HG03064 (cell line): ENCODE measurements at regions not wholly inside any gene's neighbourhood (a gene's known extent, or its start where the extent isn't known, plus 50 kb on each side); places are given as distances from the start of the nearest gene placed in this dataset.
"Not testable (repeated sequence)": the region's sequence is repeated elsewhere in the genome, so short reads cannot be mapped to it uniquely, and the experiment has no call there.

Experiments
- ATAC-seq: cut with Tn5 transposase; IDR thresholded peaks from one replicate; pipeline ENCODE4 v1.9.1; 2021; ENCODE audit warnings: low read depth; ENCODE audit not compliant: unreplicated experiment

DNA sequence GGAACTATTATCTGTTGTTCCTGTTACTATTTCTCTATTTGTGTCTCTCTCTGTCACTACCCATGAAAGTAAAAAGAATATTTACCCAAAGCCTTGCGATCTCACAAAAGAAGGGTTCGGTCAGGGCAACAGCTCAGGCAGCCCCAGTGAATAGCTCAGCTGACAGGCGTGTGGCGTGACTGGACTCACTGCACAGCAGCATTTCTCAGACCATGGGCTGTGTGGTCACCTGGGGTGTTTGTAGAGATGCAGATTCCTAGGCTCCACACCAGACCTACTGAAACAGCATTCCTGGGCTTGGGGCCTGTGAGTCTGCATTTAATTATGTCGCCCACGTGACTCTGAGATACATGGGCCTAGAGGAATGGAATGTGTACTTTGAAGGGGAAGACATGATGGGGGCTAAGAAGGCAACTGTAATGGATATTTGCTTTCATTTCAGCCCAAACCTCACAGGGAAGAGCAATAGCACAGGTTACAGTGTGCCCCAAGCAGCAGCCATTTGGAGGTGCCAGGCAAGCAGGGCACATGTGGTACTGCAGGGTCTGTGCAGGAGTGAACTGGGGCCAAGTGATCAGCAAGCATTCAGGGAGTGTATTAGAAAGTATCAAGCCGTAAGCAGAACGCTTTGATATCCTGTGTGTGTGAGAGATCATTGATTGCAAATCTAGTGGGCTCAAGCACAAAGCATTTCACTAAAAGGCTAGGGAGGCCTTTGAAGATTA lies 90.4 kb upstream of the RBMS1 start:
- ATAC-seq: no peak

DNA sequence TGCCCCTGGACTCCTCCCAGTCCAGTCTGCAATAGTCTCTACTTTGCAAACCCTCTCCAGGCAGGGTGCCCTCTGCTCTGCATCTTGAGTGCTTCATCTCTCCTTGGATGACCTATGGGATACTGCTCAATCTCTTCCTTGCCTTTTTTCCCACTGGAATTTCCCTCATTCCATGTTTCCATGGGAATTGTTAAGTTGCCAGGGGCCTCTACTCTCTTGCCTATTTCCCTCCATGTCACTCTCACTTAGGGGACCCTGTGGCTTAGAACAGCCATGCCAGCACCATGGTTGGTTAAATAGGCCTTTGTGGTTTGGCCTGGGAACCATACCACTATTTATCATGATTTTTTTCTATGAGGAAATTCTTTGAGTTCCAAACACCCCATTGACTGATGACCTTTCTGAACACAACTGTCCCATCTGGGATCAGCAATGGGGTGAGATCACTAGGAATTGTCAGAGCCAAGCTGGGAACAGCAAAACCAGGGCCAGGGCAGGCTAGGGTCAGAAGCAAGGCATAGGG lies 91.4 kb upstream of the RBMS1 start:
- no peak for ATAC-seq

DNA sequence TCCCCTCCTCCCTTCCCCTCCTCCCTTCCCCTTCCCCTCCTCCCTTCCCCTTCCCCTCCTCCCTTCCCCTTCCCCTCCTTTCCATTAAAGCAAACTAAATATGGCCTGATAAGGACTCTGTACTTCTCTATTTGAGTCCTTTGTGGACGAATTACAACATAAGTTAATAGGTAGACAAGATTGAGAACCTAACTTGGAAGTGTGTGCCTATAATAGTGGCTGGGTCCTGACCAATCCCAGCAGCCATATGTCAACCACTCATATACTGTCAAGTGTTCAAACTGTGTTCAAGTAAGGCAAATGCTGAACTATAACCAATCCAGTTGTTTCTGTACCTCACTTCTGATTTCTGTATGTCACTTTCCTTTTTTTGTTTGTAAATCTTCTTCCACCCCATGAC lies 97.1 kb upstream of the RBMS1 start:
- ATAC-seq: no peak

DNA sequence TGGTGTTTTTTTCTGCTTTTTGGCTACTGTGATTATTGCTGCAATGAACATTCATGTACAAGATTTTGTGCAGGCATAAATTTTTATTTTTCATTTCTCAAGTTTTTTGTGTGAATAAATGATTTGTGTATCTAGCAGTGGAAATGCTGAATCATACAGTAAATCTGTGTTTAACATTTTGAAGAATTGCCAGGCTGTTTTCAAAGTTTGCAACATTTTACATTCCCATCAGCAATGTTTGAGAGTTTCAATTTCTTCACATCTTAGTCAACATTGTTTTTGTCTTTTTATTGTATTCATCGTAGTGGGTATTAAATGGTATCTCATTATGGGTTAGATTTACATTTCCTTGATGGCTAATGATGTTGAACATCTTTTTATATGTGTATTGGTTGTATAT lies 98.8 kb upstream of the RBMS1 start:
- no peak for ATAC-seq

DNA sequence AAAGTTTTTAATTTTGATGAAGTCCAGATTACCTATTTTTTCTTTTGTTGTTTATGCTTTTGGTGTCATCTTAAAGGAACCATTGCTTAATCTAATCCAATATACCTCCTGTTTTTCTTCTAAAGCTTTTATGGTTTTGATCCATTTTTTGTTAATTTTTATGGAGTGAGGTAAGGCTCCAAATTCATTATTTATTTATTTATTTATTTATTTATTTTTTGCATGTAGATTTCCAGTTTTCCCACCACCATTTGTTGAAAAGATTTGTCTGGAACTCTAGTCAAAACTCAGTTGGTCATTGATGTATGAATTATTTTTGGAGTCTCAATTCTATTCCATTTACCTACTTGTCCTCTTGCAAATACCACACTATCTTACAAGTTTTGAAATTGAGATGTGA lies 99.4 kb upstream of the RBMS1 start:
- ATAC-seq: no peak

DNA sequence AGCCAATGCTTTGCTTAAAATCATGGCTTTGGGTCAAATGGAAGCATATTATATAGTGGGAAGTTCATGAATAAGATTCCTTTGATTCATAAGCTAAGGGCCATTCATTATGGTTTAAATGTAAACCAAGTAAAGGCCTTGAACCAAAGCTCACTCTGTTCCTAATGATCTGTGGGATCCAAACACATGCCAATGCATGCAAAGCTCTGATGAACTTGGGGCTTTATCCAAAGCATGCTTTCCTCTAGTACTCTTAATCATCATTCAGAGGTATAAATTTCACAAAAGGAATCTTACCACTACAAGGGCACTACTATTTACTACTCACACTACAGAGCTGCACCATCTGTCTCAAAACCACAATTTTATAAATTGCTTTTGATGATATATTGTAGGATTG lies 102.8 kb upstream of the RBMS1 start:
- no peak for ATAC-seq

DNA sequence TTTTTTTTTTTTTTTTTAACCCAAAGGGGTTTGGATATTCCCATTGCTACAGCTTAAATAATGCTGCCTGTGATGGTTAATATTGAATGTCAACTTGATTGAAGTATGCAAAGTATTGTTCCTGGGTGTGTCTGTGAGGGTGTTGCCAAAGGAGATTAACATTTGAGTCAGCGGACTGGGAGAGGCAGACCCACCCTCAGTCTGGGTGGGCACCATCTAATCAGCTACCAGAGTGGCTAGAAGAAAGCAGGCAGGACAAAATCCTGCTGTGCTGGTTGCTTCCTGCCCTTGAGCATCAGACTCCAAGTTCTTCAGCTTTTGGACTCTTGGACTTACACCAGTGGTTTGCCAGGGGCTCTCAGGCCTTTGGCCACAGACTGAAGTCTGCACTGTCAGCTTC lies 106.8 kb upstream of the RBMS1 start:
- ATAC-seq: not testable (repeated sequence)

DNA sequence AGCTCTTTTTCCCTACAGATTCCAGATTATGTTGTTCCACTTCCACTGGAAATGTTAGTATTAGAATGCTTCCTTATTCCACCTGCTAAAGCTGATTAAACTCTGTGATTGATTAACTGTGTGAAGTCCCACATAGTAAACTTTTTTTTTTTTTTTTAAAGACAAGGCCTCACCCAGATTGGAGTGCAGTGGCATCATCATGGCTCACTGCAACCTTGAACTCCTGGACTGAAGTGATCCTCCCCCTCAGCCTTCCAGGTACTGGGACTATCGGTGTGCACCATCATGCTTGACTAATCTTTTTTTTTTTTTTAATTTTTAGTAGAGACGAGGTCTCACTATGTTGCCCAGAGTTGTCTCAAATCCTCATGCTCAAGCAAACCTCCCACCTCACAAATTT lies 108.5 kb upstream of the RBMS1 start:
- ATAC-seq: no peak

DNA sequence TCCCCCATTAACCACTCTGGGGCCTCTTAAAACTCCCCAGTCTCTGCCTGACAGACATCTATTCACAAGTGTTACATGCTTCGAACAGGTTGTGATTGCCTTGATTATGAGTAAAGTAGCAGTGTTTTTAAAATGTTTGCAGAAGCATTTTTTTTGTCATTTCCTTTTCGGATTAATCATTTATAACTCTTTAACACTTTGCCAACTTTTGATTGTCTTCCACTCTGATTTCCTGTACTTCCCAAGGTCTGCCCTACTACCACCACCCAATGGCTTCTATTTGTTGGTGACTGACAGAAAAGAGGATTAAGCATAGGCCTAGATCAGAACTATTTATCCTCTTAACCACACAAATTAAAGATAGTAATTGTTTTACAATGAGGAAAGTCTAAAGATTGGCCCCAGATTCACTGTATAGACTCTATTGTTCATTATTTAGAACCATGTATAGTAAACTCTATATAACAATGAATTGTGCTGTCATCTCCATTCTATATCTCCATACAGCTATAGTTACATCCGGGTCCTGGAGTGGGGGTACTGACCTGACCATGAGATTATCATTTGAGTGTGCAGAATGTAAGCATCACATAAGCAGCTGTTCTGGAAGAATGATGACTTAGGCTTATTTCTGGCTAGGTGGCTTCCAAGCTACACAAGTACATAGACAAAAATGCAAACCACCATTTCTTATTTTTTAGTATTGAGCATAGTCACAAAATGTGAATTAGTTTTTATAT lies 110.3 kb upstream of the RBMS1 start:
- ATAC-seq: no peak

DNA sequence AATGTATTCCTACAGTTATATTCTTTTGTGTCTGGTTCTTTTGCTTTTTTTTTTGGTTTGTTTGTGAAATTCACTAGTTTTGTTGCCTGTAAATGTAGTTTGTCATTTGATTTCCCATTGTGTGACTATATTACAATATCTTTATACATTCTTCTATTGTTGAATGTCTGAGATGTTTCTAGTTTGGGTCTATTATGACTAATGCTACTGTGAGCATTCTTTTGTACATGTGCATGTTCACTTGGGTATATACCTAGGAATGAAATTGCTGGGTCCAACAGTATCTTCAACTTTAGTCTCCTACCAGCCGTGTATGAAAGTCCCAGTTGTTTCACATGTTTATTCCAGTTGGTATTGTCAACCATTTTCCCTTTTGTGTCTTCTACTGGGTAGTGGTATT lies 112.7 kb upstream of the RBMS1 start:
- no peak for ATAC-seq

DNA sequence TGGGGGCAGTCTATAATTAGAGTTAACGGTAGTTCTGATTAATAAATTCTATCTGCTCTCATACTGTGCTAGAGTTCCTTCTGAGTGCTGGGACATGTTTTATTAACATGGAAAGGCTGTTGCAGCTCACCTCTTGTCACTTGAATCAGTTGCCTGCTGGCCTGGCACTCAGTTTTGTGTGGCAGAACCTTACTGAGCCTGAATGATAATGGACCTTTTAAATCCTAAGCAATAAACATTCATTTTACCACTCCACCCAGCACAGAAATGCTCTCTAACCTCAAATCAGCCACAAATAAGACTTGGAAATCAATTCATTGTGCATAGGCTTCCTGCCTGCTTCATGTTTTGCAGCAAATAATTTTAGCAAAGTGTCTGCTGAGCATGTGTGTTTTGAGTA lies 115.0 kb upstream of the RBMS1 start:
- ATAC-seq: no peak

DNA sequence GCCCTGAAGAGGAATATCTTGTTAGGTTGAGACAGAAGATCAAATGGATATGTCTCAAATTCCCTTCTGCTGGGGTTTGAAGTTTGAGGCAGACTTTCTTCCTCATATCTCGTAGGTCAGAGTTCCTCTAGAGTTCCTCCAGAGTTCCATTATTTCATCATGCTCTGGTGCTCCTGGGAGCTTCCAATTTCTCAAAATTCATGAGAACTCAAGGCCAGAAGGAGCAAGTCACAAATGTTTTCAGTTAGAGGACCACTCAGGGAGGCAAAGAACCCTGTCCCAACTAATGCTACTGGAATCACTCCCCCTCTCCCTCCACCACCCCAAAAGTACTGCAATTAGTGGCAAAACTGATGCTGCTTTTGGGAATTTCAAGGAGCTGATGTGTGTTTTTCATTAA lies 115.7 kb upstream of the RBMS1 start:
- no peak for ATAC-seq

DNA sequence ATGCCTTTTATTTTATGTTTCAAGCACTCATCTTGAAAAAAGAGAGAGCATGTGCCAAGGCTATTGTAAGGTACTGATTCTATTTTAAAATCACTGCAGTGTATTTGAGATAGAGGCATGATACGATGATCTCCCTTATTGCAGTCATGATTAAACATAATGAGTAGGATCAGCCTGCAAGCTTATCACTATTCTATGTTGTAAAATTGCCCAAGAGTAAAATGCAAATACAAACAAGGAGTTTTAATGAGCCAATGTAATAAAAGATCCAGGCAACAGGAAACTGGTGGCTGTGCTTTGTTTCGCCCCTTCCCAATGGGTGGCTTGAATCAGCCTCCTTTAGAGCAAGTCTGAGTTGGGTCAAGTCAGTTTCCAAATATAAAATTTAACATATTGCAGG lies 116.4 kb upstream of the RBMS1 start:
- no peak for ATAC-seq

DNA sequence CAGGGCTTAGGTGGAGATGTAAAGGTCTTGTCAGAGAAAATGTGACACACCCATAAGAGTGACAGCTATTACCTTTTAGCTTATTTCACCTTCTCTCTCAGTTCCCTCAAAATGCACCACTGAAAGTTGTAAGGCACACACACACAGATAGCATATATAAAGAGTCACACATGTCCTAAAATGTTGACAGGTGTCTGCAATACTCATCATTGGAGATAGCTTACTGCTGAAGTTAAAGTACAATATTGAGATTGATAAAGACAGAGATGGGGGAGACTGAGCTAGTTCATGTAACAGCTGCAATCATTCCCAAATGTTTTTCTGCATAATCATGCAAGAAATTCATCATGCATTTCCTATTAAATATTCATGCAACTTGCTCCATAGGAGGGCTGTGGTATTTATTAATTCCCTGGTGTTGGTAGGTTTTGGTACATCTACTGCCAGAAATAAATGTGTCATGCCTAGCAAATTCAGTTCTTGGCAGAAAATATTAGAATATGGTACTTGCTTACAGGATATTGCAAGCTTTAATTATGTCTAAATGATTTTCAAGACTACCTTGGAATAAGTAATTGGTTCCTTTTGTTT lies 118.8 kb upstream of the RBMS1 start:
- ATAC-seq: no peak

DNA sequence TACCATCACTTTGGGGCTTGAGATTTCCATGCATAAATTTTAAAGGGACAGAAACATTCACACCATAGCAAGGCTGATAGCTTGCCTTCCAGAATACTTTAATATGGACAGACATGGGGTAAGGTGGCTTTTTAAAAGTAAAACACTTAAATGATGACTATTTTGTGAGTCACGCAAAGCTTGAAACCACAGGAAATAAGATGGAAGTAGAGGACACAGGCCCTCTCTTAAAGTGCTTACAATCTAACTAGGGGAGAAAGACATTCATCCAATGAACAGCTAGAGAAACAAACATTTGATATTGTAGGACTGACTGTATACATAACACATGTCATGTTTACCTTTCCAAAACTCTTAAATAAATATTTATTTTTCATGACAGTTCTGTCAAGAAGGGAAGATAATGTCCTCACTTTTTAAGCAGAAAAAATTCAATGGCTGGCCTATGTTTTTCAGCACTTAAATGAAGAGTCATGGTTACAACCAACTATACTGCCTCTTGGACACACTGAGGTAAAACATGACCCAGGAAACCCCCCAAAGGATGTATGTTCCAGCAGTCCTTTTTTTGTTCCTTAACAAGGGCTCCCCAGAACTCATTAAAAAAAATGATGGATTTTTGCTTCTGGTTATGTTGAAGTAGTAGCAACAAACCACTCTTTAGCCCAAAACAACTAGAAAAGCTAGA lies 120.0 kb upstream of the RBMS1 start:
- ATAC-seq: no peak

DNA sequence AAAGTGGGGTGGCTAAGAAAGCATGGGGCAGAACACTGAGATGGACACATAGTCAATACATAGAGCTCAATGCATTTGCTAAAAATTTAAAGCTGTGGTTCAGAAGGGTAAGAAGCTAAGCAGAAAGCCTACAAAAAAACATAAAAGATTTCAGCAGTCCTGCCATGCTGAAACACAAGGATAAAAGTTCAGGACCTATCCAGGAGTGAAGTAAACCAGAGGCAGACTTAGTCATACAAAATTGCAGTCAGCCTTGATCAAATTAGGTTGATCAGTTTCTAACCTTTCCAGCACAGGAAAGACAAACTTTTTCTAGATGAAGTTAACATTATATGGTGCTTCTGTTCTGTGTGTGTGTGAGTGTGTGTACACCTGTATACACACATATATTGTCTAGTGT lies 120.8 kb upstream of the RBMS1 start:
- no peak for ATAC-seq

DNA sequence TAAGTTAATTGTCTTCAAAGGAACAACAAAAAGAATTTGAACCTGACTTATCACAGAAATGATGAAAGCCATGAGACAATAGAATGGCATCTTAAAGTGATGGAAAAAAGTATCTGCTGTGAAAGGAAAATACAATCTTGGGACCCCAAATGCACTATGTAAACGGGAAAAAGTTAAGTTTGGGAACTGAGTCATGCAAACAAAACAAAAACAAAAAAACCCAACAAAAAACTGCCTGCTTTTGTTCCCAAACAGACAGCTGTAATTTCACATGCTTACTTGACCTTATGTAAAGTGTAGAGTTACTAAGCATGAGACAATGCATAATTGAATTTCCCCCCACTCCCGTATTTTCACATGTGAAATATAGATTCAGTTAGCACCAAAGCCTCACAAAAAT lies 122.1 kb upstream of the RBMS1 start:
- no peak for ATAC-seq

DNA sequence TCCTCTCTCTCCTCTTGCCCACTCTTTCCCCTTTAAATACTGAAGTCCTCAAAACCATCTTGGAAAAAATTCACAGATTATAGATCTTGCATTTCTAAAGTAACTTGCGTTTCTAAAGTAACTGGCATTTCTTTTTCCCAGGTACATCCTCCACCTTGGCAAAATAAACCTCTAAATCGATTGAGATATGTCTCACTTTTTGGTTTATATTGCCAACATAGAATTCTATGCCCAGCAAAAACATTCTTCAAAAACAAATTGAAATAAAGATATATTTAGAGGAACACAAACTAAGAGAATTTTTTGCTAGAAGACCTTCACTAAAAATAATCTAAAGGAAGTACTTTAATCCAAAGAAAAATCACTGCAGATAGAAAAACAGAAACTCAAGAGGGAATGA lies 122.5 kb upstream of the RBMS1 start:
- ATAC-seq: no peak

DNA sequence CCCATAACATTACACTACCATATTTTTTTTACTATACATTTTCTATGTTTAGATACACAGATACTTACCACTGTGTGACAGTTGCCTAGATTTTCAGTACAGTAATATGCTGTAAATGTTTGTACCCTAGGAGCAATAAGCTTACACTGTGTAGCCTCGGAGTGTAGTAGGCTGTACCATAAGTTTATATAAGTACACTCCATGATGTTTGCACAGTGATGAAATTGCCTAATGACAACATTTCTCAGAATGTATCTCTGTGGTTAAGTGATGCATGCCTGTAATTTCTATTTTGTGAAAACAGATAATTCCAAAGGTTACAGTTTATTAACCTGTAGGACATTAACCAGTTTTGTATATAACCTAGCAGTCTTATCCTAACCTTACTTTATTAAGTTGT lies 128.1 kb upstream of the RBMS1 start:
- no peak for ATAC-seq

DNA sequence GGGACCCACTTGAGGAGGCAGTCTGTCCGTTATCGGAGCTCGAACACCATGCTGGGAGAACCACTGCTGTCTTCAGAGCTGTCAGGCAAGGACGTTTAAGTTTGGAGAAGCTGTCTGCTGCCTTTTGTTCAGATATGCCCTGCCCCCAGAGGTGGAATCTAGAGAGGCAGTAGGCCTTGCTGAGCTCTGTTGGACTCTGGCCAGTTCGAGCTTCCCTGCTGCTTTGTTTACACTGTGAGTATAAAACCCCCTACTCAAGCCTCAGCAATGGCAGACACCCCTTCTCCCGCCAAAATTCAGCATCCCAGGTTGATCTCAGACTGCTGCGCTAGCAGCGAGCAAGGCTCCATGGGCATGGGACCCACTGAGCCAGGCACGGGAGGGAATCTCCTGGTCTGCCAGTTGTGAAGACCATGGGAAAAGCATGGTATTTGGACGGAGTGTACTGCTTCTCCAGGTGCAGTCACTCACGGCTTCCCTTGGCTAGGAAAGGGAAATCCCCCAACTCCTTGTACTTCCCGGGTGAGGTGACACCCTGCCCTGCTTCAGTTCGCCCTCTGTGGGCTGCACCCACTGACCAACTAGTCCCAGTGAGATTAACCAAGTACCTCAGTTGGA lies 134.5 kb upstream of the RBMS1 start:
- ATAC-seq: not testable (repeated sequence)

DNA sequence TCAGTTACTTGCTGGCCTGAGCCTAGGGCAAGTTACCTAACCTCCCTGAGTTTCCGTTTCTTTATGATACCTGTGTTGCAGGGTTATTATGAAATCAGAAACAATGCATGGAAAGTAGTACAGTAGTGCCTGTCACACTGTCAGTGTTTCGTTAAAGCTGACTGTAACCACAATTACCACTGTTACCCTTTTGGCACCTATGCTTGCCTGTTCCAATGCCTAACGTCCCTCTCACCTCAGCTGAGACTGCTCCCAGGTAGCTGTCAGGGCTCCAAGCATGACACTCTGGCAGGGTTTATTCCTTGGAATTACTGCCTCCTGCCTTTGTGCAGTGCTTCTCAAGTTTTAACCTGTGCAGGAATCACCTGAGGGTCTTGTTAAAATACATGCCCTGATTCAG lies 135.2 kb upstream of the RBMS1 start:
- no peak for ATAC-seq
